ENCODE measurements at regions not wholly inside any gene's neighbourhood (a gene's known extent, or its start where the extent isn't known, plus 50 kb on each side); places are given as distances from the start of the nearest gene placed in this dataset.

- Histone ChIP-seq H3K27ac (no peak overlapping the region), H3K4me3 (no peak overlapping the region)
These were observed 652.6 kb upstream of the WWC1 start for GRCh38 chr5:167638816-167639215.

- H3K27ac ChIP-seq = peak overlapping the region in 1 of 21 experiments; percentile 12
These were observed 652.2 kb upstream of the WWC1 start for GRCh38 chr5:167639273-167639672.

DNA sequence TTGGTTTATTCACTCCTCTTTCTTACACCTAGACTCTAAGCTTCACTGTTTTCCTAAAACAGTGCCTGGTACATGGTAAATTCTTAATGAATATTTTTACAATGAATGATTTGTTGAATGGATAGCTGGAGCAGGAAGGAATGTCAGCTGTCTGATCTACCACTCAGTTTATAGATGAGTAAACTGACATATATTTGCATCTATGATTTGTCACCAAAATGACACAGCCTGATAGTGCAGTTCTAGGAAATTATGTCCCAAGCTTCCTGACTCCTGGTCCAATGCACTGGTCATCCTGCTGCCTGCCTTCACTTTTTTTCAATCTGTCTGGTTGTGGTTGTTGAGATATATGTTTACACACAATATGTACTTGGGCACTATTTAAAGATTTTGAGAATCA is 651.7 kb upstream of the WWC1 start:
- H3K4me3 ChIP-seq = no peak overlapping the region
- H3K27ac ChIP-seq = peak overlapping the region in 1 of 21 experiments; percentile 12

More at GRCh38 chr5:167639273-167639672, 652.2 kb upstream of the WWC1 start:
- no peak overlapping the region for H3K4me3 ChIP-seq

DNA sequence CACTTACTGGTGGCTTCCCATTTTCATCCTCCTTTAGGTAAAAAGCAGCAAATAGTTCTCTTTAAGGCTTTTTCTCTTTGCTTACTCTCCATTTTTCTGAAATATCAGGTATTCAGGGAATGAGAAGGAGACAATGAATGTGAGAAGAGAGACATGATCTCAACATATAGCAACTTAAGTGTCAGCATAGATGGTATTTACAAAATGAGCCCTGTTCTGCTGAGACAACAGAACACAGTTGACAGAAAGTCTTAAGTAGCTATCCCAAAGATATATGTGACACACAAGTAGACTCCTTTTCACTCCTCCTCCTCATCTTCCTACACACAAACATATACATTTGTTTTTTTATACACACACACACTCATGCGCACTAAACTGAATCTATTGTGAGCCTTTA is 649.3 kb upstream of the WWC1 start:
- H3K4me3 ChIP-seq = no peak overlapping the region
- peak overlapping the region in 3 of 21 experiments; percentile 4 to 48 (median 26) for H3K27ac ChIP-seq

DNA sequence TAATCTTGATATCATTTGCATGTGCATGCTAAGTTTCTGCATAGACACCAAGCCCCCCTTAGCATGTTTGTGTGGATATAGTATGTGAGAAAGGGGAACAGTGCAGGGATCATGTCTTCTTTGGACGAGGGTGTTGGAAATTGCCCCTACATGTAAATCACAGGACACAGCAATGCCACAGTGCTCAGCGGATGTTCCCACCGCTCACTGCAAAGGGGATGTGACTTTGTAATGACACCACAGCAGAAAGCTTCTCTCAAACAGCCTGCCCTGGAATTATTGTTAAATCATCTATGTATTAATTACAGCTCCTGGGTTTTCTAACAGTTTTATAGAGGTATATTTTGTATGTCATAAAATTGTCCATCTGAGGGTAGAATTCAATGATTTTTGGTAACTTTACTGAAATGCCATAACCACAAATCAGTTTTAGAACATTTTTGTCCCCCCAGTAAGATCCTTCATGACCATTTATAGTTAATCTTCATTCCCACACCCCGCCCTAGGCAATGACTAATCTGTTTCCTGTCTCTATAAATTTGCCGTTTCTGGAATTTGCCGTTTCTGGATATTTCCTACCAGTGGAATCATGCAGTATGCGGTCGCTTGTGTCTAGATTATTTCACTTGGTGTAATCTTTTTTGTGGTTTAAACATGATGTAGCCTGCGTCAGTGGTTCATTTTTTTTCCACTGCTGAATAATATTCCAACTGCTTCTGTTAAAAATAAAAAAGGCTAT is 648.5 kb upstream of the WWC1 start:
- no peak overlapping the region for H3K4me3 ChIP-seq
- peak overlapping the region in 3 of 21 experiments; percentile 4 to 48 (median 26) for H3K27ac ChIP-seq

- H3K4me3 ChIP-seq = no peak overlapping the region
- peak overlapping the region in 1 of 21 experiments; percentile 26 for H3K27ac ChIP-seq
These were observed 647.7 kb upstream of the WWC1 start for GRCh38 chr5:167643631-167644280.

GRCh38 chr5:167644619-167645018 is 646.8 kb upstream of the WWC1 start:
- no peak overlapping the region for H3K27ac ChIP-seq
- H3K4me3 ChIP-seq = no peak overlapping the region

DNA sequence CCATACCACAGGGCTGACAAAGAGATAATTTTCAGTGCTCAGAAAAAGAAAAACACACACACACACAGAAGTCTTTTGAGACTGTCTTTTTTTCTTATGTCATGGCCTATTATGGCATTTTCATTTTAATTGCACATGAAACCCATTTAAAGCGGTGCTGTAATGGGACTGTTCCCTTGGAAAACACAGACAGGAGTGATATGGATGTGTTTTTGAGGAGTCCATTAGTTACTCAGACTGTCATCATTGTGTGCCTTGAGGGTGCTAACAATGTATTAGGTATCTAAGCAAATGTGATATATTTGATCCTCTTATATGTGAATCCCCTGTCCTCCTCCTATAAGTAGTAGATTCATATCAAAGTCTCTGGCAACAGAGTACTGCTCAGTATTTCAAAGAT is 642.0 kb upstream of the WWC1 start:
- no peak overlapping the region for H3K27ac ChIP-seq
- no peak overlapping the region for H3K4me3 ChIP-seq

GRCh38 chr5:167652690-167653089 is 638.8 kb upstream of the WWC1 start:
- no peak overlapping the region for H3K27ac ChIP-seq
- H3K4me3 ChIP-seq = no peak overlapping the region

GRCh38 chr5:167653645-167654106 is 637.8 kb upstream of the WWC1 start:
- no peak overlapping the region for H3K4me3 ChIP-seq
- no peak overlapping the region for H3K27ac ChIP-seq

GRCh38 chr5:167657016-167657415 is 634.4 kb upstream of the WWC1 start:
- Histone ChIP-seq H3K4me3 (no peak overlapping the region), H3K27ac (no peak overlapping the region)

- Histone ChIP-seq H3K4me3 (no peak overlapping the region), H3K27ac (no peak overlapping the region)
These were observed 632.6 kb upstream of the WWC1 start for GRCh38 chr5:167658889-167659288.

DNA sequence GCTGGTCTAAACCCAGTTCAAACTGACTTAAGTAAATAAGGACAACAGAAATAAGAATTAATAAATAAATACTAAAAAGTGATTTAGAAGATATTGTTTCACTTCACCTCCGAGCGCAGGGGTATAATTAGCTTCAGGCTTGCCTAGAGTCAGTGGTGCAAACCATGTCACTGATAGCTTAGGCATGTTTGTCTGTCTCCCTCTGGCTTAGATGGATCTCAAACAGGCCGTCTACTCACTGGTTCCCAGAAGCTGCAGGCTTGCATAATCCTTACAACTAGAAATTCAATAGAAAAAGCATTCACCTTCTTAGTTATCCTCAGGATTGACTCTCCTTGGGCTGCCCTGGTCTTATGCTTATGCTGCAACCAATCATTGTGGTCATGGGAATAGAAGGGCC is 629.8 kb upstream of the WWC1 start:
- H3K4me3 ChIP-seq = no peak overlapping the region
- no peak overlapping the region for H3K27ac ChIP-seq

GRCh38 chr5:167664222-167664804 is 627.1 kb upstream of the WWC1 start:
- Histone ChIP-seq H3K27ac (no peak overlapping the region), H3K4me3 (no peak overlapping the region)

DNA sequence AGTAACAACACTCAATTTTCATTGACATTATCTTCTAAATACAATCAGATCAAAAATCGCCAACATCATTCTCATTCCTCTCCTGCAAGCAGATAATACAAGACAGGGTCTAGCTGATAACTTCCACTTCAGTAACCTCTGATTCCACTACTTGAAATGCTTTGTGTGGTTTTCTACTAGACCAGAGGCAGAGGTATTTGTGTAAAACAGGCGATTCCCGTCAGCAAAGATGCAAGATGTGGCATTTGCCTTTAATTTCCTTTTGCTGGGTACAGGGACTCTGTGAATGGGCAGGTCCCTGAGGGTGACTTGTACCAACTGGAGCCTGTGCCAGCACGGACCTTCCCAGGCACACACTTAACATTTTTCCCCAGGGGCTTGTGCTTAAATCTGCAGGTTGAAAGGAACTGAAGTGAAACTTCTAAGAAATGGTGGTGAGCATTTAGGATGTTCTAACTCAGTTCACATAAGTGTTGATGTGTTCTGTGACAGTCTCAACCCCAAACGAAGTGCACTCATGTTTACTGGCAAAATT is 625.5 kb upstream of the WWC1 start:
- H3K27ac ChIP-seq = no peak overlapping the region
- H3K4me3 ChIP-seq = no peak overlapping the region

- H3K27ac ChIP-seq = no peak overlapping the region
- no peak overlapping the region for H3K4me3 ChIP-seq
These were observed 620.3 kb upstream of the WWC1 start for GRCh38 chr5:167671176-167671575.

- H3K27ac ChIP-seq = no peak overlapping the region
- no peak overlapping the region for H3K4me3 ChIP-seq
These were observed 617.5 kb upstream of the WWC1 start for GRCh38 chr5:167673942-167674341.

GRCh38 chr5:167678481-167678880 is 613.0 kb upstream of the WWC1 start:
- Histone ChIP-seq H3K4me3 (no peak overlapping the region), H3K27ac (no peak overlapping the region)

DNA sequence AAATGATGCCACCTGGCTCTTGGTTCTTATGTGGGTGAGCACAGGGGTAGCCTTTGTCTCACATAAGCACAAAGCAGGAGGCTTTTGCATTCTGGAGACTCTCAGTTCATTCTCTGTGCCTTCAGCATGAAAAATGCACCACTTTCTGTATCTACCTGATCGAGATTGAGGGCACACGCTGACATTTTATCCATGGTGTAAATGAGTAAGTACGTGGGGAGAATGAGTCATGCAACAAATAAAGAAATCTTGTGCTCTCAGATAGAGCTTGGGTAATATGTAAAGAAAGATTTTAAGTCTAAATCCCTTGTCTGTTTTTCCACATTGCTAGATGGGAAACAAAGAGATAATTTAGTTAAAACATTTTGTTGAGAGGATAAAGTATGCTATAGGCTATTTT is 607.2 kb upstream of the WWC1 start:
- H3K27ac ChIP-seq = no peak overlapping the region
- no peak overlapping the region for H3K4me3 ChIP-seq

DNA sequence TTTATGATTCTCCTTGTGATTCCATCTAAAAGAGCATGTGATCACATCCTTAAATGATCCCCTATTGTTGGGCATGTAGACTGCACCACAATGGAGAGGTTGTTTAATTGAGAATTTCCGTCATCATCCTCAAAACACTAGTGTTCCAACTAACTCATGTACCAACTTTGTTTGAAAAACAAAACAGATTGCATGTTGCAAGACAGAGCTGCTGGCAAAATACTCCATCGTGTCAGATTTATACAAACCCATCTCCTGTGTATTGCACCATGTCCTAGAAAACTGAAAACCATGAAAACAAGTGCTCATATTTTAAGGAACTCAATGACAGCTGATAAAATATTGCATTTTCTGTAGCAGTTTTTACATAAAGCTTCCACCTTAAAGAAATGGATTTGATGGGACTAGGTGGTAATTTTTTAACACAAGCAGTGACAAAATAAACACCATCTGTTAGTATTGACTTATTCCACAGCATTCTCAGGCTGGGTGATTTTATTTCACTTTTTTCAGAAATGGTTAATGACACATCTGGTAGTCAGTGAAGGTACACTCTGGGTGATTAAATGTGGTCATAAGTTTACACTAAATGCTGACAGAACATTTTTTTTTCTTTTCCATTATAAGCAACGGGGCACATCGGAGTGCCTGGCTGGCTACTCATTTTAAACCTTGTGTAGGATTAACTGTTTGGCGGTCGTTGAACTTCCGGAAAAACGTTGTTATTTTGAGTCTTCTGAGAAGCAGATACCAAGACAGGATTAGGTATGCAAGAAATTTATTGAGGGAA is 602.9 kb upstream of the WWC1 start:
- no peak overlapping the region for H3K27ac ChIP-seq
- no peak overlapping the region for H3K4me3 ChIP-seq
